ENCODE measurements at regions not wholly inside any gene's neighbourhood (a gene's known extent, or its start where the extent isn't known, plus 50 kb on each side); places are given as distances from the start of the nearest gene placed in this dataset.

GRCh38 chr12:40451661-40452060 is 226.9 kb downstream of the LRRK2 start:
- Mint-ChIP-seq H3K27me3 (ENCODE audit: insufficient read depth, low read depth, poor library complexity) (peaks cover 2% of the 10 kb centered on the region), H3K9me3 (no peaks in the 10 kb centered on the region), H3K4me3 (no peak overlapping the region), H3K27ac (no peak overlapping the region), H3K4me1 (peaks cover 10% of the 10 kb centered on the region; the same call in 2 of the 3 replicates), H3K36me3 (ENCODE audit: low read depth) (no peaks in the 10 kb centered on the region)
- H3K4me2 ChIP-seq, result no peak overlapping the region
- ATAC-seq (no peak), DNase-seq (ENCODE audit: low spot score) (no peak)
- H4K20me1 ChIP-seq (replicated peaks; ENCODE audit: insufficient read depth), result no peaks in the 10 kb centered on the region
- H3K27me3 ChIP-seq (ENCODE audit: insufficient read depth), result no peaks in the 10 kb centered on the region
- H3K4me3 ChIP-seq, result no peak overlapping the region
- H3K9me2 ChIP-seq (ENCODE audit: insufficient read depth), result no peaks in the 10 kb centered on the region
- no peak overlapping the region for H3K27ac ChIP-seq (ENCODE audit: low read depth)
- H3F3A ChIP-seq (replicated peaks; ENCODE audit: low read depth), result no peaks in the 10 kb centered on the region
- TF ChIP-seq ZNF114 (CRISPR knock-in tag; IDR thresholded peaks at IDR 0.05) (no peak), CREB1 (CRISPR knock-in tag; IDR thresholded peaks at IDR 0.05; ENCODE audit: low read depth) (no peak), ETS1 (IDR thresholded peaks at IDR 0.05) (no peak), JUNB (IDR thresholded peaks at IDR 0.05; ENCODE audit: unreplicated experiment) (no peak), NANOG (IDR thresholded peaks at IDR 0.05; ENCODE audit: borderline replicate concordance) (no peak)
- TF ChIP-seq, protein P1, sequence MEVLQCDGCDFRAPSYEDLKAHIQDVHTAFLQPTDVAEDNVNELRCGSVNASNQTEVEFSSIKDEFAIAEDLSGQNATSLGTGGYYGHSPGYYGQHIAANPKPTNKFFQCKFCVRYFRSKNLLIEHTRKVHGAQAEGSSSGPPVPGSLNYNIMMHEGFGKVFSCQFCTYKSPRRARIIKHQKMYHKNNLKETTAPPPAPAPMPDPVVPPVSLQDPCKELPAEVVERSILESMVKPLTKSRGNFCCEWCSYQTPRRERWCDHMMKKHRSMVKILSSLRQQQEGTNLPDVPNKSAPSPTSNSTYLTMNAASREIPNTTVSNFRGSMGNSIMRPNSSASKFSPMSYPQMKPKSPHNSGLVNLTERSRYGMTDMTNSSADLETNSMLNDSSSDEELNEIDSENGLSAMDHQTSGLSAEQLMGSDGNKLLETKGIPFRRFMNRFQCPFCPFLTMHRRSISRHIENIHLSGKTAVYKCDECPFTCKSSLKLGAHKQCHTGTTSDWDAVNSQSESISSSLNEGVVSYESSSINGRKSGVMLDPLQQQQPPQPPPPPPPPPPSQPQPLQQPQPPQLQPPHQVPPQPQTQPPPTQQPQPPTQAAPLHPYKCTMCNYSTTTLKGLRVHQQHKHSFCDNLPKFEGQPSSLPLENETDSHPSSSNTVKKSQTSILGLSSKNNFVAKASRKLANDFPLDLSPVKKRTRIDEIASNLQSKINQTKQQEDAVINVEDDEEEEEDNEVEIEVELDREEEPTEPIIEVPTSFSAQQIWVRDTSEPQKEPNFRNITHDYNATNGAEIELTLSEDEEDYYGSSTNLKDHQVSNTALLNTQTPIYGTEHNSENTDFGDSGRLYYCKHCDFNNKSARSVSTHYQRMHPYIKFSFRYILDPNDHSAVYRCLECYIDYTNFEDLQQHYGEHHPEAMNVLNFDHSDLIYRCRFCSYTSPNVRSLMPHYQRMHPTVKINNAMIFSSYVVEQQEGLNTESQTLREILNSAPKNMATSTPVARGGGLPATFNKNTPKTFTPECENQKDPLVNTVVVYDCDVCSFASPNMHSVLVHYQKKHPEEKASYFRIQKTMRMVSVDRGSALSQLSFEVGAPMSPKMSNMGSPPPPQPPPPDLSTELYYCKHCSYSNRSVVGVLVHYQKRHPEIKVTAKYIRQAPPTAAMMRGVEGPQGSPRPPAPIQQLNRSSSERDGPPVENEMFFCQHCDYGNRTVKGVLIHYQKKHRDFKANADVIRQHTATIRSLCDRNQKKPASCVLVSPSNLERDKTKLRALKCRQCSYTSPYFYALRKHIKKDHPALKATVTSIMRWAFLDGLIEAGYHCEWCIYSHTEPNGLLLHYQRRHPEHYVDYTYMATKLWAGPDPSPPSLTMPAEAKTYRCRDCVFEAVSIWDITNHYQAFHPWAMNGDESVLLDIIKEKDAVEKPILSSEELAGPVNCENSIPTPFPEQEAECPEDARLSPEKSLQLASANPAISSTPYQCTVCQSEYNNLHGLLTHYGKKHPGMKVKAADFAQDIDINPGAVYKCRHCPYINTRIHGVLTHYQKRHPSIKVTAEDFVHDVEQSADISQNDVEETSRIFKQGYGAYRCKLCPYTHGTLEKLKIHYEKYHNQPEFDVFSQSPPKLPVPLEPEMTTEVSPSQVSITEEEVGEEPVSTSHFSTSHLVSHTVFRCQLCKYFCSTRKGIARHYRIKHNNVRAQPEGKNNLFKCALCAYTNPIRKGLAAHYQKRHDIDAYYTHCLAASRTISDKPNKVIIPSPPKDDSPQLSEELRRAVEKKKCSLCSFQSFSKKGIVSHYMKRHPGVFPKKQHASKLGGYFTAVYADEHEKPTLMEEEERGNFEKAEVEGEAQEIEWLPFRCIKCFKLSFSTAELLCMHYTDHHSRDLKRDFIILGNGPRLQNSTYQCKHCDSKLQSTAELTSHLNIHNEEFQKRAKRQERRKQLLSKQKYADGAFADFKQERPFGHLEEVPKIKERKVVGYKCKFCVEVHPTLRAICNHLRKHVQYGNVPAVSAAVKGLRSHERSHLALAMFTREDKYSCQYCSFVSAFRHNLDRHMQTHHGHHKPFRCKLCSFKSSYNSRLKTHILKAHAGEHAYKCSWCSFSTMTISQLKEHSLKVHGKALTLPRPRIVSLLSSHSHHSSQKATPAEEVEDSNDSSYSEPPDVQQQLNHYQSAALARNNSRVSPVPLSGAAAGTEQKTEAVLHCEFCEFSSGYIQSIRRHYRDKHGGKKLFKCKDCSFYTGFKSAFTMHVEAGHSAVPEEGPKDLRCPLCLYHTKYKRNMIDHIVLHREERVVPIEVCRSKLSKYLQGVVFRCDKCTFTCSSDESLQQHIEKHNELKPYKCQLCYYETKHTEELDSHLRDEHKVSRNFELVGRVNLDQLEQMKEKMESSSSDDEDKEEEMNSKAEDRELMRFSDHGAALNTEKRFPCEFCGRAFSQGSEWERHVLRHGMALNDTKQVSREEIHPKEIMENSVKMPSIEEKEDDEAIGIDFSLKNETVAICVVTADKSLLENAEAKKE (CRISPR knock-in tag; IDR thresholded peaks at IDR 0.05), result no peak
- TF ChIP-seq, protein P2, sequence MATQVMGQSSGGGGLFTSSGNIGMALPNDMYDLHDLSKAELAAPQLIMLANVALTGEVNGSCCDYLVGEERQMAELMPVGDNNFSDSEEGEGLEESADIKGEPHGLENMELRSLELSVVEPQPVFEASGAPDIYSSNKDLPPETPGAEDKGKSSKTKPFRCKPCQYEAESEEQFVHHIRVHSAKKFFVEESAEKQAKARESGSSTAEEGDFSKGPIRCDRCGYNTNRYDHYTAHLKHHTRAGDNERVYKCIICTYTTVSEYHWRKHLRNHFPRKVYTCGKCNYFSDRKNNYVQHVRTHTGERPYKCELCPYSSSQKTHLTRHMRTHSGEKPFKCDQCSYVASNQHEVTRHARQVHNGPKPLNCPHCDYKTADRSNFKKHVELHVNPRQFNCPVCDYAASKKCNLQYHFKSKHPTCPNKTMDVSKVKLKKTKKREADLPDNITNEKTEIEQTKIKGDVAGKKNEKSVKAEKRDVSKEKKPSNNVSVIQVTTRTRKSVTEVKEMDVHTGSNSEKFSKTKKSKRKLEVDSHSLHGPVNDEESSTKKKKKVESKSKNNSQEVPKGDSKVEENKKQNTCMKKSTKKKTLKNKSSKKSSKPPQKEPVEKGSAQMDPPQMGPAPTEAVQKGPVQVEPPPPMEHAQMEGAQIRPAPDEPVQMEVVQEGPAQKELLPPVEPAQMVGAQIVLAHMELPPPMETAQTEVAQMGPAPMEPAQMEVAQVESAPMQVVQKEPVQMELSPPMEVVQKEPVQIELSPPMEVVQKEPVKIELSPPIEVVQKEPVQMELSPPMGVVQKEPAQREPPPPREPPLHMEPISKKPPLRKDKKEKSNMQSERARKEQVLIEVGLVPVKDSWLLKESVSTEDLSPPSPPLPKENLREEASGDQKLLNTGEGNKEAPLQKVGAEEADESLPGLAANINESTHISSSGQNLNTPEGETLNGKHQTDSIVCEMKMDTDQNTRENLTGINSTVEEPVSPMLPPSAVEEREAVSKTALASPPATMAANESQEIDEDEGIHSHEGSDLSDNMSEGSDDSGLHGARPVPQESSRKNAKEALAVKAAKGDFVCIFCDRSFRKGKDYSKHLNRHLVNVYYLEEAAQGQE (IDR thresholded peaks at IDR 0.05; ENCODE audit: unreplicated experiment), result no peak
- no peak overlapping the region for H2AFZ ChIP-seq
- H3K4me1 ChIP-seq (ENCODE audit: insufficient read depth), result peaks cover 21% of the 10 kb centered on the region
- no peaks in the 10 kb centered on the region for H3K36me3 ChIP-seq (ENCODE audit: insufficient read depth)
- no peaks in the 10 kb centered on the region for H3K79me2 ChIP-seq (replicated peaks; ENCODE audit: insufficient read depth)

Data from GM23338 (cell line).